AG10803 (cell line): ENCODE measurements at regions not wholly inside any gene's neighbourhood (a gene's known extent, or its start where the extent isn't known, plus 50 kb on each side); places are given as distances from the start of the nearest gene placed in this dataset.
A peak's percentile ranks its signal among the peaks of the same experiment; 100 is the strongest.

Source experiments
- DNase-seq: peaks from one replicate; pipeline ENCODE4 v3.0.0; 2010; ENCODE audit warnings: low read depth
- H3K4me3 ChIP-seq: 2 replicates; pipeline ENCODE4 v1.5.1; 2011; ENCODE audit warnings: mild to moderate bottlenecking, low read length, control low read depth
- TF ChIP-seq, protein P1 (sequence below): conservative IDR thresholded peaks from 2 replicates; pipeline ENCODE4 v1.5.1; 2011; ENCODE audit warnings: mild to moderate bottlenecking, low read length, control low read depth, inconsistent platforms

DNA sequence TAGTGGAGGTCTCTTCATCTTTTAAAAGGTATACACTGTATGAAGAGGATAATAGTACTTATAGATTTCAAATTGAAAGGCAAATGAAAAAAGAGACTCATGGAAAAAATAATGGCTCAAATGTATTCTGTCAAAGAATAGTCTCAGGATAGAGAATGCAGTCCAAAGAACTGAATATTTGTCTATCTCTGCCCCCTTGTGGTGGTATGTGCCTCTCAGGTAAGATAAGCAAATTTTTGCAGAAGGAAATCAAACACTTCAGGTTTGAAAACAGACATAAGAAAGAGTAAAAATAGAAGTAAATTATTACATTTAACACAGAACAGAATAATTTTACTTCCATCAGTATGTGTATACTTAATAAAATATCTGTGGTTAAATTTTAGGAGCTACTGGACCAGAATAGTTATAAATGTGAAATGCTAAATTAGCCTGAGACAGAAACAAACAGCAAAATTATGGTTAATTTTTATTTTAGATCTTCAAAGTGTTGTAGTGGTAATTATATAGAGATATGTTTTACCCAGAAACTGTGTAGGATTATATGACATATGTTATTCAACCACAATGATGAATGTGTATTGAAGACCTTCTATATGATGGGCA lies 164.4 kb upstream of the PALMD start:
- TF ChIP-seq, protein P1, sequence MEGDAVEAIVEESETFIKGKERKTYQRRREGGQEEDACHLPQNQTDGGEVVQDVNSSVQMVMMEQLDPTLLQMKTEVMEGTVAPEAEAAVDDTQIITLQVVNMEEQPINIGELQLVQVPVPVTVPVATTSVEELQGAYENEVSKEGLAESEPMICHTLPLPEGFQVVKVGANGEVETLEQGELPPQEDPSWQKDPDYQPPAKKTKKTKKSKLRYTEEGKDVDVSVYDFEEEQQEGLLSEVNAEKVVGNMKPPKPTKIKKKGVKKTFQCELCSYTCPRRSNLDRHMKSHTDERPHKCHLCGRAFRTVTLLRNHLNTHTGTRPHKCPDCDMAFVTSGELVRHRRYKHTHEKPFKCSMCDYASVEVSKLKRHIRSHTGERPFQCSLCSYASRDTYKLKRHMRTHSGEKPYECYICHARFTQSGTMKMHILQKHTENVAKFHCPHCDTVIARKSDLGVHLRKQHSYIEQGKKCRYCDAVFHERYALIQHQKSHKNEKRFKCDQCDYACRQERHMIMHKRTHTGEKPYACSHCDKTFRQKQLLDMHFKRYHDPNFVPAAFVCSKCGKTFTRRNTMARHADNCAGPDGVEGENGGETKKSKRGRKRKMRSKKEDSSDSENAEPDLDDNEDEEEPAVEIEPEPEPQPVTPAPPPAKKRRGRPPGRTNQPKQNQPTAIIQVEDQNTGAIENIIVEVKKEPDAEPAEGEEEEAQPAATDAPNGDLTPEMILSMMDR = peak; percentile 87
- DNase-seq = peak; percentile 61
- H3K4me3 ChIP-seq = no peak overlapping the region

DNA sequence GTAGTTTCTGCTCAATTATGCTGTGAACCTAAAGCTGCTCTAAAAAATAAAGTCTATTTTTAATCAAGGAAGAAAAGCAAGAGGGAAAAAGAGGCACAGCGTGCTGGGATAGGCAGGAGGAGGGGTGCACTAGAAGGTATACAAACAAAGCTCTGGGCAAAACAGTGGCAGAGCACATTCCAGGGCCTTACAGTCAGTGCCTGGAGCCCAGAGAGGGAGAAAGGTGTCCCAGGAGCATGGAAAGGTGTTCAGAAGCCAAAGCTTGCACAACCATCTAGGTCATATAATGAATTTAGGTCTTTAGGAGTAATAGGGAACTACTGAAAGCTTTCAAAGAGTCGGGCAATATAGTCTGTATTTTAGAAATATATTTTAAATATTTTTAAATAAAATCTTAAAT lies 163.6 kb upstream of the PALMD start:
- no peak for DNase-seq
- H3K4me3 ChIP-seq = no peak overlapping the region
- TF ChIP-seq, protein P1 = no peak

DNA sequence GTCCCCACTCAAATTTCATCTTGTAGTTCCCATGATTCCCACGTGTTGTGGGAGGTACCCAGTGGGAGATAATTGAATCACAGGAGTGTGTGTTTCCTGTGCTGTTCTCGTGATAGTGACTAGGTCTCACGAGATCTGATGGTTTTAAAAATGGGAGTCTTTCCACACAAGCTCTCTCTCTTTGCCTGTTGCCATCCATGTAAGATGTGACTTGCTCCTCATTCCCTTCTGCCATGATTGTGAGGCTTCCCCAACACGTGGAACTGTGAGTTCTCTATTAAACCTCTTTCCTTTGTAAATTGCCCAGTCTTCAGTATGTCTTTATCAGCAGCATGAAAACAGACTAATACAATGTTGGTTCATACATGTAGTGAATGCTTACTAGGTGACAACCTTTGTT lies 163.2 kb upstream of the PALMD start:
- DNase-seq = no peak
- TF ChIP-seq, protein P1 = no peak
- no peak overlapping the region for H3K4me3 ChIP-seq

DNA sequence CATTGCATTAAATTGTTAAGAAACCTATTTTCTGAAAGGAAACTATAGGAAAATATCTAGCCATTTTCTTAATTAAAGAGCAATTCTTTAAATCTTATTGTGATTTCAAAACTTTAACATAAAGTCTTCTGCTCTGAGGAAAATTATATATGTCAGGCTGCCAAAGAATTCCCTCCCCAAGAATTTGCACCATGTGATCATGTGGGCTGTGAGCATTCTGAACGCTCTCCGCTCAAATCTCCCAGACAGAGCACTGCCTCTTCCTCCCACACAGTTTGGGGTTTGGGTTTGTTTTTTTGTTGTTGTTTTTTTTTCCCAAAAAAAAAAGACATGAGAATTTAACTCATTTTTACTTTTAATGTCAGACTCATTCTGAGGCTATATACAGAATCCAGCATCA lies 155.9 kb upstream of the PALMD start:
- no peak for DNase-seq
- TF ChIP-seq, protein P1 = no peak
- H3K4me3 ChIP-seq = no peak overlapping the region

DNA sequence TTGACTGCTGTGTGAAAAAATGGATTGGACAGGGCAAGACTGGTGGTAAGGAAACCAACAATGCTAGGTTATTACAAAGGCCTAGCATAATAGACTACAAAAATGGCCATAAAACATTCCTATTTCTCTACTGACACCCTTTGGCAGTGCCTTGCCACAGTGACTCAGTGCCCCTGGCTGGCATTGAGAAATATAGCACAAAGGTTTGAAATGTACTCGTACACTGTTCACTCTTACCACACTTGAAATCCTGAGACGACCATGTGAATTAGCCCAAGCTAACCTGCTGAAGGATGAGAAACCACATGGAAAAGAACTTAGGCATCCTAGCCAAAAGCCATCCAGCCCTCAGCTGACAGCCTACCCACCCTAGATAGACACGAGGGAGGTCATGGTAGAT lies 149.8 kb upstream of the PALMD start:
- TF ChIP-seq, protein P1 = no peak
- DNase-seq = peak; percentile 6
- no peak overlapping the region for H3K4me3 ChIP-seq

DNA sequence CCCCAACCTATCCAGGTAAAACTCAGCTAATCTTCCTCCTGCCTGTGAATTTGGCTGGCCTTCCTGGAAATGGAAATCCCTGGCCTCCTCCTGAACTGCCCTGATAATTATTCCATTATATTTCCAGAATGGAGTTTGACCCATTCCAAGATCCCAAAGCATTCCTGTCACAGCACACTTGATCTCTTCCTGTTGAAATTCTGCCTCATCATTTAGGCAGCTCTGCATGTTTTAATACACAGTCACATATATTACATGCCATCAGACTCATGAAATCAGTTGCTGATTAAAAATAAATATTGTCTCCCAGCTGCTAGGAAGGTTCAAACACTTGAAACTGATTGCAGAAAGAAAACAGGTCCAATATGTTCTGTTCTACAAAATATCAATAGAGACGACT lies 148.2 kb upstream of the PALMD start:
- H3K4me3 ChIP-seq = no peak overlapping the region
- TF ChIP-seq, protein P1 = no peak
- DNase-seq = no peak

DNA sequence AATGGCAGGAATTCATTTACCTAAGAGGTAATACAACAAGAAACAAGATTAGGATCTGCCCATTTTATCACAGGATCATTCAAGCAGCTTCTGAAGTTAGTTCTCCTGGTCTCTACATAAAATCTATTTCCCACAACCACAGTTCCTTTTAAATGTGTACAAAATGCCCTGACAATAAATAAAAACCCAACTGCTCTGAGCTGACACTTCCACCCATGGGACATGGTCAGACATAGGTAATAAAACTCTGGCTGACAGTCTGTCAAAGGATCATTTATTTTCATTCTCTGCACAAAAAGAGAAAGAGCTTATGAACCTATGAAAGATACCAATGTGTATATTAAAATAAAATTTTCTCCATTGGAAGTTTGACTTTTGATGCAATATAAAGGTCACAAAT lies 145.4 kb upstream of the PALMD start:
- TF ChIP-seq, protein P1 = no peak
- no peak for DNase-seq
- no peak overlapping the region for H3K4me3 ChIP-seq
